Left lung (tissue), 4 donors: ENCODE measurements at regions not wholly inside any gene's neighbourhood (a gene's known extent, or its start where the extent isn't known, plus 50 kb on each side); places are given as distances from the start of the nearest gene placed in this dataset.

Experiments used
- ATAC-seq: fragments of 200-7000 bp; cut with Tn5 transposase; one replicate; pipeline ENCODE4 v1.9.1; 2020; ENCODE audit warnings: moderate library complexity
- DNase-seq, 4 donors: peaks; one replicate each; pipeline ENCODE4 v3.0.0-alpha.2; 2013 to 2020
- H3K27ac ChIP-seq, 2 donors: fragments of 200-600 bp; sonication (generic) in 1 of 2; one replicate each; pipeline versions ENCODE4 v1.5.0 to v1.8.0; 2020 to 2021
- H3K27me3 ChIP-seq, 2 donors: fragments of 200-600 bp; sonication (generic) in 1 of 2; one replicate each; pipeline versions ENCODE4 v1.5.0 to v1.8.0; 2020 to 2021
- H3K36me3 ChIP-seq, 2 donors: fragments of 200-600 bp; sonication (generic) in 1 of 2; one replicate each; pipeline versions ENCODE4 v1.5.0 to v1.8.0; 2020 to 2021
- H3K4me1 ChIP-seq, 2 donors: fragments of 200-600 bp; one replicate each; pipeline ENCODE4 v1.8.0; 2021
- H3K4me3 ChIP-seq, 2 donors: fragments of 200-600 bp; sonication (generic) in 1 of 2; one replicate each; pipeline versions ENCODE4 v1.5.0 to v1.8.0; 2020 to 2021; ENCODE audit warnings: mild to moderate bottlenecking in 1 of 2
- H3K9me3 ChIP-seq, 2 donors: fragments of 200-600 bp; sonication (generic) in 1 of 2; one replicate each; pipeline versions ENCODE4 v1.5.0 to v1.8.0; 2020 to 2021
- CTCF ChIP-seq, 2 donors: fragments of 200-600 bp; sonication (generic) in 1 of 2; IDR thresholded peaks; one replicate each; pipeline versions ENCODE4 v1.5.0 to v1.8.0; 2021; ENCODE audit warnings: antibody characterized with exemption in 2 of 2
- intact Hi-C, 2 donors: fragments of 100-400 bp; cut with DNase I; formaldehyde crosslinking; loops; one replicate each; pipeline versions ENCODE4 v1.11.2 to v1.14.2; 2022
- donor health status: DM: no; HTN: yes; CAD: no.
- donor health status: DM: no; HTN: no; CAD: no.

GRCh38 chr16:48441863-48442279, 56.7 kb upstream of the SIAH1 start:
- ATAC-seq (no peak), DNase-seq (no peak)
- H3K27me3 ChIP-seq, result no peaks in the 10 kb centered on the region
- intact Hi-C loops, result no loop called here
- no peak for TF ChIP-seq CTCF (IDR thresholded peaks at IDR 0.05)
- H3K27ac ChIP-seq, result no peak overlapping the region
- H3K4me1 ChIP-seq, result peaks cover 3 to 14% of the 10 kb centered on the region in 2 donors
- no peaks in the 10 kb centered on the region for H3K9me3 ChIP-seq
- H3K4me3 ChIP-seq, result no peak overlapping the region
- H3K36me3 ChIP-seq, result no peaks in the 10 kb centered on the region

- Histone ChIP-seq H3K27ac (no peak overlapping the region), H3K4me1 (peaks cover 3 to 14% of the 10 kb centered on the region in 2 donors), H3K36me3 (no peaks in the 10 kb centered on the region), H3K9me3 (no peaks in the 10 kb centered on the region), H3K27me3 (no peaks in the 10 kb centered on the region), H3K4me3 (no peak overlapping the region)
- intact Hi-C loops, result no loop called here
- no peak for TF ChIP-seq CTCF (IDR thresholded peaks at IDR 0.05)
- no peak for ATAC-seq
- no peak for DNase-seq
Observed at GRCh38 chr16:48441106-48441505, 55.9 kb upstream of the SIAH1 start.

- no peak for DNase-seq
- Histone ChIP-seq H3K4me3 (no peak overlapping the region), H3K4me1 (peaks cover 0 to 18% of the 10 kb centered on the region in 2 donors), H3K27me3 (no peaks in the 10 kb centered on the region), H3K27ac (no peak overlapping the region), H3K9me3 (no peaks in the 10 kb centered on the region), H3K36me3 (no peaks in the 10 kb centered on the region)
- ATAC-seq, result no peak
- no peak for TF ChIP-seq CTCF (IDR thresholded peaks at IDR 0.05)
- intact Hi-C loops, result no loop called here
Observed at GRCh38 chr16:48438414-48438813, 53.2 kb upstream of the SIAH1 start.

- intact Hi-C loops, result no loop called here
- no peak for ATAC-seq
Observed at GRCh38 chr16:48435906-48436305, 50.7 kb upstream of the SIAH1 start.

GRCh38 chr16:48435318-48435680, 50.1 kb upstream of the SIAH1 start:
- no peak for ATAC-seq
- TF ChIP-seq CTCF (IDR thresholded peaks at IDR 0.05), result no peak
- H3K27me3 ChIP-seq, result no peaks in the 10 kb centered on the region

More at GRCh38 chr16:48435906-48436305, 50.7 kb upstream of the SIAH1 start:
- Histone ChIP-seq H3K27ac (no peak overlapping the region), H3K27me3 (no peaks in the 10 kb centered on the region), H3K4me1 (peaks cover 0 to 38% of the 10 kb centered on the region in 2 donors), H3K9me3 (no peaks in the 10 kb centered on the region), H3K36me3 (no peaks in the 10 kb centered on the region), H3K4me3 (no peak overlapping the region)
- TF ChIP-seq CTCF (IDR thresholded peaks at IDR 0.05), result no peak
- no peak for DNase-seq

More at GRCh38 chr16:48435318-48435680, 50.1 kb upstream of the SIAH1 start:
- no peaks in the 10 kb centered on the region for H3K9me3 ChIP-seq
- intact Hi-C loops, result no loop called here
- no peak overlapping the region for H3K4me3 ChIP-seq
- H3K36me3 ChIP-seq, result no peaks in the 10 kb centered on the region
- no peak for DNase-seq
- no peak overlapping the region for H3K27ac ChIP-seq
- peaks cover 0 to 38% of the 10 kb centered on the region in 2 donors for H3K4me1 ChIP-seq
